Breast epithelium (tissue), 3 donors: ENCODE measurements at regions not wholly inside any gene's neighbourhood (a gene's known extent, or its start where the extent isn't known, plus 50 kb on each side); places are given as distances from the start of the nearest gene placed in this dataset.

ENCODE experiments used
- CTCF ChIP-seq, 3 donors: fragments of 450-650 bp; IDR thresholded peaks; one replicate each; pipeline ENCODE4 v1.5.1; 2016 to 2017; ENCODE audit warnings: antibody characterized with exemption in 3 of 3, mild to moderate bottlenecking in 3 of 3, moderate library complexity in 3 of 3
- POLR2AphosphoS5 ChIP-seq, 3 donors: sonication (generic); formaldehyde crosslinking; IDR thresholded peaks; one replicate each; pipeline ENCODE4 v1.6.1; 2017; ENCODE audit warnings: antibody characterized with exemption in 3 of 3

DNA sequence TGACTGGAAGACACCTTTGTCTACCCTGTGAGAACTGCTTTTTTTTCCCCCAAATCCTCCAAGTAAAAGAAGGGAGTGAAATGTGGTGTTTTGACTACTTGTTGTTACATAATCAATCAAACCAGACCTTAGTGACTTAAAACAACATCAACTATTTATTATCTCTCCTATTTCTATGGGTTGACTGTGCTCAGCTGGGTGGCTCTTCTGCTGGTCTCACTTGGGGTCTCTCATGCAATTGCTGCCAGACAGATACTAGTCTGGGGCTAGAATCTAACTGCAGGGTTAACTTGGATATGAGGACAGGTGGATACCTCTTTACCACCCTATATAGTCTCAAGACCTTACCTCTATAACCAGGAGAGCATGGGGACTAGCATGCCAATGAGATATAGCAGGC, 141.3 kb downstream of the SALL1 start:
- TF ChIP-seq POLR2AphosphoS5 (IDR thresholded peaks at IDR 0.05) (no peak), CTCF (IDR thresholded peaks at IDR 0.05) (no peak)
